WTC11 (cell line): ENCODE measurements at regions not wholly inside any gene's neighbourhood (a gene's known extent, or its start where the extent isn't known, plus 50 kb on each side); places are given as distances from the start of the nearest gene placed in this dataset.

Source experiments
- AFF4 ChIP-seq: sonication (generic); formaldehyde crosslinking; IDR thresholded peaks from 2 replicates; pipeline ENCODE4 v1.8.1; 2023; ENCODE audit warnings: mild to moderate bottlenecking, missing genetic modification reagents, borderline replicate concordance
- ATF6 ChIP-seq: sonication (generic); formaldehyde crosslinking; IDR thresholded peaks from 2 replicates; pipeline ENCODE4 v1.8.1; 2023; ENCODE audit warnings: mild to moderate bottlenecking, missing genetic modification reagents
- CTCF ChIP-seq: fragments of 200-600 bp; IDR thresholded peaks from 2 replicates; pipeline ENCODE4 v1.8.0; 2022; ENCODE audit warnings: antibody characterized with exemption
- MAX ChIP-seq: sonication (generic); formaldehyde crosslinking; IDR thresholded peaks from 2 replicates; pipeline ENCODE4 v1.8.0; 2022; ENCODE audit warnings: mild to moderate bottlenecking, missing genetic modification reagents
- NFE2L1 ChIP-seq: sonication (generic); formaldehyde crosslinking; IDR thresholded peaks from 2 replicates; pipeline ENCODE4 v1.8.1; 2023; ENCODE audit warnings: missing genetic modification reagents
- NFYB ChIP-seq: sonication (generic); formaldehyde crosslinking; conservative IDR thresholded peaks from 2 replicates; pipeline ENCODE4 v1.8.0; 2022; ENCODE audit warnings: low read depth, missing genetic modification reagents
- PRDM15 ChIP-seq: sonication (generic); formaldehyde crosslinking; IDR thresholded peaks from 2 replicates; pipeline ENCODE4 v1.8.0; 2022; ENCODE audit warnings: missing genetic modification reagents
- SP1 ChIP-seq: sonication (generic); formaldehyde crosslinking; conservative IDR thresholded peaks from 2 replicates; pipeline ENCODE4 v1.8.1; 2022; ENCODE audit warnings: missing genetic modification reagents
- USF1 ChIP-seq: sonication (generic); formaldehyde crosslinking; IDR thresholded peaks from 2 replicates; pipeline ENCODE4 v1.8.0; 2022; ENCODE audit warnings: mild to moderate bottlenecking, missing genetic modification reagents
- ZNF121 ChIP-seq: sonication (generic); formaldehyde crosslinking; IDR thresholded peaks from 2 replicates; pipeline ENCODE4 v1.8.0; 2023; ENCODE audit warnings: missing genetic modification reagents
- ZNF232 ChIP-seq: sonication (generic); formaldehyde crosslinking; IDR thresholded peaks from 2 replicates; pipeline ENCODE4 v1.8.0; 2022; ENCODE audit warnings: mild to moderate bottlenecking, missing genetic modification reagents
- ZNF263 ChIP-seq: sonication (generic); formaldehyde crosslinking; IDR thresholded peaks from 2 replicates; pipeline ENCODE4 v1.8.1; 2022; ENCODE audit warnings: low read depth, mild to moderate bottlenecking, moderate library complexity, missing genetic modification reagents
- ZNF317 ChIP-seq: sonication (generic); formaldehyde crosslinking; IDR thresholded peaks from 2 replicates; pipeline ENCODE4 v1.8.1; 2023; ENCODE audit warnings: low read depth, mild to moderate bottlenecking, moderate library complexity, missing genetic modification reagents, borderline replicate concordance

GRCh38 chr7:54931532-54931931, 87.3 kb upstream of the EGFR start:
- TF ChIP-seq CTCF (no peak), AFF4 (CRISPR knock-in tag) (no peak), NFE2L1 (no peak), USF1 (no peak), ZNF317 (CRISPR knock-in tag) (no peak), ZNF232 (CRISPR knock-in tag) (no peak), ZNF121 (CRISPR knock-in tag) (no peak), MAX (CRISPR knock-in tag) (no peak), ZNF263 (CRISPR knock-in tag) (no peak), NFYB (CRISPR knock-in tag) (no peak), ATF6 (CRISPR knock-in tag) (no peak), SP1 (CRISPR knock-in tag) (no peak), PRDM15 (CRISPR knock-in tag) (no peak)
